ENCODE measurements at regions not wholly inside any gene's neighbourhood (a gene's known extent, or its start where the extent isn't known, plus 50 kb on each side); places are given as distances from the start of the nearest gene placed in this dataset.
"Not testable (repeated sequence)": the region's sequence is repeated elsewhere in the genome, so short reads cannot be mapped to it uniquely, and the experiment has no call there.

DNA sequence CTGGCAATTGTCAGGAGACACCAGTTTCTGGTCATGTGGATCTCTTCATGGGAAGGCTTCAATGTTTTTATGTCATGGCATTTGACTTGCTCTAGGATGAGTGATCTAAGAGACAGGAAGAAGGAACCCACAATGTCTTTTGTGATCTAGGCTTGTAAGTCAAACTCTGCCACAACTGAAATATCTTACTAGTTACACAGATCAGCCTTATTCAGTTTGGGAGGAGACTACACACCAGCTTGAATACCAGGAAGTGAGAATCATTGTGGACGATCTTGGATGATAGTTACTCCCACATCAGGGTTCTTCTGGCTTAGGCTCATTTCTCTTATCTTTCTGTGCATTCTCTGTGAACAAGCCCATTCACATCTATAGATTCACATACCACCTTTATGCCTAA lies 236.2 kb upstream of the FBXO33 start:
- WGBS, 2 donors = 68 to 71% methylated on average over 1 of the region's 1 CpG
- no peak for DNase-seq (ENCODE audit: low spot score in 2 of 2)
- intact Hi-C loops (cut with DNase I; ENCODE audit: low total_unique reads) = no loop called here
- no peak overlapping the region for H3K4me3 ChIP-seq (ENCODE audit: low read depth, poor library complexity, severe bottlenecking)
- no peak for TF ChIP-seq POLR2A (IDR thresholded peaks at IDR 0.05)
- TF ChIP-seq, protein P1, sequence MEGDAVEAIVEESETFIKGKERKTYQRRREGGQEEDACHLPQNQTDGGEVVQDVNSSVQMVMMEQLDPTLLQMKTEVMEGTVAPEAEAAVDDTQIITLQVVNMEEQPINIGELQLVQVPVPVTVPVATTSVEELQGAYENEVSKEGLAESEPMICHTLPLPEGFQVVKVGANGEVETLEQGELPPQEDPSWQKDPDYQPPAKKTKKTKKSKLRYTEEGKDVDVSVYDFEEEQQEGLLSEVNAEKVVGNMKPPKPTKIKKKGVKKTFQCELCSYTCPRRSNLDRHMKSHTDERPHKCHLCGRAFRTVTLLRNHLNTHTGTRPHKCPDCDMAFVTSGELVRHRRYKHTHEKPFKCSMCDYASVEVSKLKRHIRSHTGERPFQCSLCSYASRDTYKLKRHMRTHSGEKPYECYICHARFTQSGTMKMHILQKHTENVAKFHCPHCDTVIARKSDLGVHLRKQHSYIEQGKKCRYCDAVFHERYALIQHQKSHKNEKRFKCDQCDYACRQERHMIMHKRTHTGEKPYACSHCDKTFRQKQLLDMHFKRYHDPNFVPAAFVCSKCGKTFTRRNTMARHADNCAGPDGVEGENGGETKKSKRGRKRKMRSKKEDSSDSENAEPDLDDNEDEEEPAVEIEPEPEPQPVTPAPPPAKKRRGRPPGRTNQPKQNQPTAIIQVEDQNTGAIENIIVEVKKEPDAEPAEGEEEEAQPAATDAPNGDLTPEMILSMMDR (IDR thresholded peaks at IDR 0.05) = no peak

DNA sequence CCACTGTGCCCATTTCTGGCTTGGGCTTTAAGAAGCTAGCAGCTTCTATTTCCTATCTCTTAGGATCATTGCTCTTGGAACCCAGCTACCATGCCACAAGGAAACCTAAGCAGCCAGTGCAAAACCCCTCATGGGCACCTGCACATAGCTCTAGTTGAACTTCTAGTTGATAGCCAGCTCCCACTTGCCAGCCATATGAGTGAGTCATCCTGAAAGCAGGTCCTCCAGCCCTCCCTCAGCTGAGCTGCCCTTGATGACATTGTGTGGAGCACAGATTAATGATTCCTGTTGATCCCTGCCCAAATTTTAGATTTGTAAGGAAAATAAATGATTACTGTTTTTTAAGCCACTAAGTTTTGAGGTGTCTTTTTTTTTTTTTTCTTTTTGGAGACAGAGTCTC lies 234.2 kb upstream of the FBXO33 start:
- no peak overlapping the region for H3K4me3 ChIP-seq (ENCODE audit: low read depth, poor library complexity, severe bottlenecking)
- intact Hi-C loops (cut with DNase I; ENCODE audit: low total_unique reads) = no loop called here
- DNase-seq (ENCODE audit: low spot score in 2 of 2) = no peak
- TF ChIP-seq, protein P1 (IDR thresholded peaks at IDR 0.05) = no peak
- TF ChIP-seq POLR2A (IDR thresholded peaks at IDR 0.05) = no peak

DNA sequence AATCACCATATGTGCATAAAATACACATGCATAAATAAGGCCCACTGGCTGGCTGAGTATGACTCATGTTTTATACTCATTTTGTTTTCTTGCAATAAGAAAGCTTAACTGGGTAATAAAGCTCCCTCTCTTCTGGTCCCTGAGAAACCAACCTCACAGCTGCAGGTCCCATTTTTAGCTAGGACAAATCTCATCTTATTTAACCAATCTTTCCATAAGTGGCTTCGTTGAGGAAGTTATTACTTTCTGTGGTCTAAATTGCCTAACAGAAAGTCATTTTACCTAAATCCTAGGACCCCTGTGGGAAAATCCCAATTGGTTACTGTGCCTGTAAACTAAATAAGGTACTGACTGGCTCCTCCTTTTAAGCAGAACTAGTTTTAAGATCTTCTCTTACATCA lies 232.8 kb upstream of the FBXO33 start:
- no peak for DNase-seq (ENCODE audit: low spot score in 2 of 2)
- intact Hi-C loops (cut with DNase I; ENCODE audit: low total_unique reads) = no loop called here
- WGBS, 2 donors = 60 to 74% methylated on average over 1 of the region's 1 CpG

DNA sequence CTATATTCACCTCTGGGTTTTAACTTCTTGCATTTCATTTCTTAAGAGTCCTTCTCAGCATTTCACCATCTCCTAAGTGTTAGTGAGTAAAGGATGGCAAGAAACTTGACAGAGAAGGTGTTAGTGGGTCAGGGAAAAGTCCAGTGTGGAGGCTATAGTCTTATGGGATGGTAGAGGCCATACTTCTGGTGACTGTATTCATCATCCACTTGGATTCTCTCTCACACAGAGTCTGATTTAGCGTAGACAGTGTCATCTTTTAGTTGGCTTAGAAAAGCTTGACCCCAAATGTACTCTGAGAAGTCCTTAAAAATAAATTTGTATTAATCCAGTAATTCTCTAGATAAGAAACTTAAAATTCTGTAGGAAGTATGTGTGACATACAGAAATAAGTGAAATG lies 232.4 kb upstream of the FBXO33 start:
- DNase-seq (ENCODE audit: low spot score in 2 of 2) = no peak
- no peak overlapping the region for H3K4me3 ChIP-seq (ENCODE audit: low read depth, poor library complexity, severe bottlenecking)
- intact Hi-C loops (cut with DNase I; ENCODE audit: low total_unique reads) = no loop called here
- WGBS, 2 donors = 89 to 92% methylated on average over 1 of the region's 1 CpG
- no peak for TF ChIP-seq POLR2A (IDR thresholded peaks at IDR 0.05)
- TF ChIP-seq, protein P1 (IDR thresholded peaks at IDR 0.05) = no peak

More for the DNA sequence above, 232.8 kb upstream of the FBXO33 start:
- TF ChIP-seq, protein P1 (IDR thresholded peaks at IDR 0.05) = no peak
- TF ChIP-seq POLR2A (IDR thresholded peaks at IDR 0.05) = no peak
- no peak overlapping the region for H3K4me3 ChIP-seq (ENCODE audit: low read depth, poor library complexity, severe bottlenecking)

DNA sequence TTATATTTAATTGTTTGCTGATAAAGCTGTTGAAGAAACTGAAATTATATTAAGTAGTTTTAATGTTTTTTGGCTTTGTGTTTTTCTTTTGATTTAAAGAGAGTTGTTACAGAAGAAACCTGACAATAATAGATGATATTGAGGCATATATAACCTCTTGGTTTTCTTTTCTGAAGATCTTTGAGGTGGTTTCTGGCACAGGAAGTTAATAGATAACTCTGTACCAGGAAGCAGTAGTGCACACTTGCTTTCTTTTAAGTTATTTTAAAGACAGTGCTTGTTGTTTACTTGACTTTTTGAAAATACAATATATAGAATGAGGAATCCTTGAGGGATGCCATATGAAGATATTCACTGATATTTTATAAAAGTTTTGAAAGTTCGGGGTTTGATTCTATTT lies 209.0 kb upstream of the FBXO33 start:
- TF ChIP-seq, protein P1 (IDR thresholded peaks at IDR 0.05) = no peak
- no peak for TF ChIP-seq POLR2A (IDR thresholded peaks at IDR 0.05)

DNA sequence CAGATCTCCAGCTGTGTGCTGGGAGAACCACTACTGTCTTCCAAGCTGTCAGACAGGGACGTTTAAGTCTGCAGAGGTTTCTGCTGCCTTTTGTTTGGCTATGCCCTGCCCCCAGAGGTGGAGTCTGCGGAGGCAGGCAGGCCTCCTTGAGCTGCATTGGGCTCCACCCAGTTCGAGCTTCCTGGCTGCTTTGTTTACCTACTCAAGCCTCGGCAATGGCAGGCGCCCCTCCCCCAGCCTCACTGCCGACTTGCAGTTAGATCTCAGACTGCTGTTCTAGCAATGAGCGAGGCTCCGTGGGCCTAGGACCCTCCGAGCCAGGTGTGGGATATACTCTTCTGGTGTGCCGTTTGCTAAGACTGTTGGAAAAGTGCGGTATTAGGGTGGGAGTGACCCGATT lies 206.8 kb upstream of the FBXO33 start:
- H3K4me3 ChIP-seq (ENCODE audit: low read depth, poor library complexity, severe bottlenecking); DNase-seq (ENCODE audit: low spot score in 2 of 2); intact Hi-C loops (cut with DNase I; ENCODE audit: low total_unique reads): not testable (repeated sequence)
- WGBS, 2 donors = 76 to 86% methylated on average over 12 of the region's 12 CpGs

More for the DNA sequence above, 209.0 kb upstream of the FBXO33 start:
- no peak for DNase-seq (ENCODE audit: low spot score in 2 of 2)
- no peak overlapping the region for H3K4me3 ChIP-seq (ENCODE audit: low read depth, poor library complexity, severe bottlenecking)
- WGBS, 2 donors = 74 to 92% methylated on average over 1 of the region's 1 CpG
- intact Hi-C loops (cut with DNase I; ENCODE audit: low total_unique reads) = no loop called here
